ENCODE measurements at regions not wholly inside any gene's neighbourhood (a gene's known extent, or its start where the extent isn't known, plus 50 kb on each side); places are given as distances from the start of the nearest gene placed in this dataset.

- TF ChIP-seq, protein P1, sequence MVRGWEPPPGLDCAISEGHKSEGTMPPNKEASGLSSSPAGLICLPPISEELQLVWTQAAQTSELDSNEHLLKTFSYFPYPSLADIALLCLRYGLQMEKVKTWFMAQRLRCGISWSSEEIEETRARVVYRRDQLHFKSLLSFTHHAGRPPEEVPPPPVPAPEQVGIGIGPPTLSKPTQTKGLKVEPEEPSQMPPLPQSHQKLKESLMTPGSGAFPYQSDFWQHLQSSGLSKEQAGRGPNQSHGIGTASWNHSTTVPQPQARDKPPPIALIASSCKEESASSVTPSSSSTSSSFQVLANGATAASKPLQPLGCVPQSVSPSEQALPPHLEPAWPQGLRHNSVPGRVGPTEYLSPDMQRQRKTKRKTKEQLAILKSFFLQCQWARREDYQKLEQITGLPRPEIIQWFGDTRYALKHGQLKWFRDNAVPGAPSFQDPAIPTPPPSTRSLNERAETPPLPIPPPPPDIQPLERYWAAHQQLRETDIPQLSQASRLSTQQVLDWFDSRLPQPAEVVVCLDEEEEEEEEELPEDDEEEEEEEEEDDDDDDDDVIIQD (CRISPR knock-in tag; IDR thresholded peaks at IDR 0.05; ENCODE audit: low read depth) = no peak
Measured at GRCh38 chr11:32307913-32308312, 127.4 kb downstream of the WT1 start (continued).

GRCh38 chr11:32309530-32310213, 125.7 kb downstream of the WT1 start:
- Histone ChIP-seq H3K36me3 (replicated peaks in 1 of 2; ENCODE audit: control insufficient read depth in 1 of 2, insufficient read depth in 2 of 2, low read length in 2 of 2) (no peaks in the 10 kb centered on the region), H4K20me1 (ENCODE audit: insufficient read depth, low read length) (no peaks in the 10 kb centered on the region), H3K27me3 (ENCODE audit: control insufficient read depth in 1 of 2, insufficient read depth in 2 of 2, low read length in 2 of 2) (peaks cover 0 to 14% of the 10 kb centered on the region in 2 experiments; a peak in 2 of 5 replicates), H3K4me1 (ENCODE audit: insufficient read depth, low read length) (no peaks in the 10 kb centered on the region), H2AFZ (ENCODE audit: low read length) (no peak overlapping the region), H3K4me3 (replicated peaks in 1 of 3; ENCODE audit: insufficient read depth in 1 of 3, low read depth in 2 of 3, low read length in 3 of 3) (no peak overlapping the region), H3K9me3 (ENCODE audit: low read length) (no peaks in the 10 kb centered on the region), H3K9ac (ENCODE audit: insufficient read depth, low read depth, low read length) (no peak overlapping the region), H3K4me2 (ENCODE audit: low read depth, low read length) (no peak overlapping the region), H3K27ac (ENCODE audit: extremely low read length, insufficient read depth, low read length) (no peak overlapping the region), H3K79me2 (ENCODE audit: insufficient read depth, low read length) (no peaks in the 10 kb centered on the region)
- intact Hi-C loops (cut with micrococcal nuclease; ENCODE audit: unreplicated experiment) = no loop called here
- DNase-seq (ENCODE audit: low spot score) = no peak
- ATAC-seq = no peak
- WGBS (ENCODE audit: low lambda C conversion rate) = 23% methylated on average over 9 of the region's 9 CpGs
- CTCF ChIA-PET (ENCODE audit: low intra/inter-chr PET ratio, low total read pairs) = no interaction called here
- in situ Hi-C loops (cut with HindIII; ENCODE audit: extremely low pct_ligation_motif_present, low pct_unique_long_range_greater_than_20kb) = no loop called here
- no TSS peak for BruUV-seq (replicated peaks)
- FAIRE-seq = no peak
- POLR2A ChIA-PET = no interaction called here
- TF ChIP-seq MAFF (IDR thresholded peaks at IDR 0.05; ENCODE audit: low read depth, low read length) (no peak), DZIP1 (CRISPR knock-in tag; IDR thresholded peaks at IDR 0.05) (no peak), GTF2F1 (IDR thresholded peaks at IDR 0.05; ENCODE audit: low read length) (no peak), ARID4A (CRISPR knock-in tag; IDR thresholded peaks at IDR 0.05; ENCODE audit: borderline replicate concordance) (no peak), HNRNPK (IDR thresholded peaks at IDR 0.05; ENCODE audit: low read depth, low read length, poor library complexity, severe bottlenecking) (no peak), ZNF367 (CRISPR knock-in tag; IDR thresholded peaks at IDR 0.05; ENCODE audit: borderline replicate concordance) (no peak), CBFB (CRISPR knock-in tag; IDR thresholded peaks at IDR 0.05) (no peak), ZNF703 (CRISPR knock-in tag; IDR thresholded peaks at IDR 0.05; ENCODE audit: borderline replicate concordance) (no peak), MIER2 (CRISPR knock-in tag; IDR thresholded peaks at IDR 0.05) (no peak), E2F5 (CRISPR knock-in tag; conservative IDR thresholded peaks at IDR 0.05) (no peak)
- TF ChIP-seq, protein P2, sequence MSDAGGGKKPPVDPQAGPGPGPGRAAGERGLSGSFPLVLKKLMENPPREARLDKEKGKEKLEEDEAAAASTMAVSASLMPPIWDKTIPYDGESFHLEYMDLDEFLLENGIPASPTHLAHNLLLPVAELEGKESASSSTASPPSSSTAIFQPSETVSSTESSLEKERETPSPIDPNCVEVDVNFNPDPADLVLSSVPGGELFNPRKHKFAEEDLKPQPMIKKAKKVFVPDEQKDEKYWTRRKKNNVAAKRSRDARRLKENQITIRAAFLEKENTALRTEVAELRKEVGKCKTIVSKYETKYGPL (CRISPR knock-in tag; IDR thresholded peaks at IDR 0.05) = no peak
